IPS DF 19.7 (cell line): ENCODE measurements at regions not wholly inside any gene's neighbourhood (a gene's known extent, or its start where the extent isn't known, plus 50 kb on each side); places are given as distances from the start of the nearest gene placed in this dataset.
"Not testable (repeated sequence)": the region's sequence is repeated elsewhere in the genome, so short reads cannot be mapped to it uniquely, and the experiment has no call there.

Source experiments
- DNase-seq: peaks from one replicate; pipeline ENCODE4 v3.0.0-alpha.2; 2013; ENCODE audit warnings: low read depth, low spot score

- DNase-seq: peak; percentile 7
These were observed 563.8 kb downstream of the TBL1XR1 start for GRCh38 chr3:176633511-176633910.

GRCh38 chr3:176632925-176633324 lies 564.4 kb downstream of the TBL1XR1 start:
- DNase-seq: no peak

GRCh38 chr3:176631165-176631564 lies 566.1 kb downstream of the TBL1XR1 start:
- no peak for DNase-seq

GRCh38 chr3:176628101-176628639 lies 569.1 kb downstream of the TBL1XR1 start:
- DNase-seq: no peak

- DNase-seq: no peak
These were observed 573.7 kb downstream of the TBL1XR1 start for GRCh38 chr3:176623468-176624150.

- no peak for DNase-seq
These were observed 577.4 kb downstream of the TBL1XR1 start for GRCh38 chr3:176619833-176620232.

GRCh38 chr3:176615826-176616225 lies 581.5 kb downstream of the TBL1XR1 start:
- DNase-seq: no peak

GRCh38 chr3:176611703-176612102 lies 585.6 kb downstream of the TBL1XR1 start:
- DNase-seq: no peak

- DNase-seq: no peak
These were observed 587.9 kb downstream of the TBL1XR1 start for GRCh38 chr3:176609361-176609760.

GRCh38 chr3:176605553-176605952 lies 591.7 kb downstream of the TBL1XR1 start:
- DNase-seq: not testable (repeated sequence)

GRCh38 chr3:176595307-176595706 lies 602.0 kb downstream of the TBL1XR1 start:
- no peak for DNase-seq

- DNase-seq: no peak
These were observed 606.6 kb downstream of the TBL1XR1 start for GRCh38 chr3:176590722-176591121.

- DNase-seq: no peak
These were observed 610.2 kb downstream of the TBL1XR1 start for GRCh38 chr3:176587089-176587488.

GRCh38 chr3:176584413-176585176 lies 612.7 kb downstream of the TBL1XR1 start:
- DNase-seq: no peak

- DNase-seq: no peak
These were observed 613.3 kb downstream of the TBL1XR1 start for GRCh38 chr3:176583956-176584355.

GRCh38 chr3:176581589-176581988 lies 615.7 kb downstream of the TBL1XR1 start:
- DNase-seq: no peak

- no peak for DNase-seq
These were observed 617.5 kb downstream of the TBL1XR1 start for GRCh38 chr3:176579711-176580185.

- DNase-seq: no peak
These were observed 619.0 kb downstream of the TBL1XR1 start for GRCh38 chr3:176578316-176578715.

GRCh38 chr3:176577447-176577846 lies 619.8 kb downstream of the TBL1XR1 start:
- no peak for DNase-seq

GRCh38 chr3:176574786-176575185 lies 622.5 kb downstream of the TBL1XR1 start:
- DNase-seq: no peak

- no peak for DNase-seq
These were observed 625.4 kb downstream of the TBL1XR1 start for GRCh38 chr3:176571926-176572325.

- no peak for DNase-seq
These were observed 626.3 kb downstream of the TBL1XR1 start for GRCh38 chr3:176570992-176571391.

- DNase-seq: no peak
These were observed 629.1 kb downstream of the TBL1XR1 start for GRCh38 chr3:176568189-176568588.
